K562 (cell line): ENCODE measurements at regions not wholly inside any gene's neighbourhood (a gene's known extent, or its start where the extent isn't known, plus 50 kb on each side); places are given as distances from the start of the nearest gene placed in this dataset.

Experiments used
- ATAC-seq: fragments of 200-7000 bp; cut with Tn5 transposase; 3 replicates; pipeline ENCODE4 v1.9.1; 2020; ENCODE audit warnings: moderate library complexity
- BruUV-seq: library from RNA; stranded (reverse); fragments of 400-500 nt; replicated peaks from 2 replicates; lab custom pipeline; 2021; lab: Mats Ljungman, UMichigan
- CTCF ChIA-PET: fragments of 300-600 bp; formaldehyde crosslinking; extraction: SDS; loops from one replicate; lab custom pipeline; 2021; ENCODE audit warnings: low intra/inter-chr PET ratio; lab: Yijun Ruan, JAX
- POLR2A ChIA-PET: fragments of 300-600, 350-650 bp; sonication (Branson Sonifier 250); formaldehyde crosslinking; extraction: SDS; loops from one replicate; lab custom pipeline; 2021; ENCODE audit warnings: antibody characterized with exemption, inconsistent platforms; lab: Yijun Ruan, JAX
- DNase-seq, 4 experiments: peaks; one replicate each; pipeline versions ENCODE4 v3.0.0 to v3.0.0-alpha.2; 2011 to 2018; ENCODE audit warnings: low spot score in 3 of 4, mixed read lengths in 3 of 4; ENCODE audit errors: extremely low read depth in 1 of 4
- FAIRE-seq: peaks from 2 replicates; lab custom pipeline; 2011; peaks lifted over from hg19 to GRCh38; lab: Jason Lieb, UNC
- H2AFZ ChIP-seq: 2 replicates; pipeline ENCODE4 v1.6.0; 2011; ENCODE audit warnings: low read depth, low read length, control low read depth, inconsistent platforms
- H3K27ac ChIP-seq: fragments of 200-600 bp; 3 replicates; pipeline ENCODE4 v1.8.0; 2011; ENCODE audit warnings: low read depth, mild to moderate bottlenecking, control low read depth, inconsistent platforms, low read length, moderate library complexity, mixed read lengths; ENCODE audit errors: extremely low read depth
- H3K27me3 ChIP-seq, 2 experiments: fragments of 300-600 bp in 1 of 2; 2 replicates in 1 of 2; 3 replicates in 1 of 2; pipeline versions ENCODE4 v1.6.0 to v1.8.0; 2011; ENCODE audit warnings: inconsistent platforms in 2 of 2, low read length in 2 of 2, mild to moderate bottlenecking in 1 of 2, mixed read lengths in 1 of 2, moderate library complexity in 1 of 2; ENCODE audit not compliant: control insufficient read depth in 2 of 2, insufficient read depth in 2 of 2
- H3K36me3 ChIP-seq: fragments of 300-600 bp; 3 replicates; pipeline ENCODE4 v1.8.0; 2011; ENCODE audit warnings: mild to moderate bottlenecking, low read length, inconsistent platforms; ENCODE audit not compliant: control insufficient read depth, insufficient read depth
- H3K4me1 ChIP-seq, 2 experiments: fragments of 200-600 bp in 1 of 2; replicated peaks in 1 of 2; 2 replicates in 1 of 2; 3 replicates in 1 of 2; pipeline versions ENCODE4 v1.5.1 to v1.8.0; 2011; ENCODE audit warnings: inconsistent platforms in 2 of 2, low read length in 2 of 2, mild to moderate bottlenecking in 1 of 2, mixed read lengths in 1 of 2, moderate library complexity in 1 of 2; ENCODE audit not compliant: control insufficient read depth in 2 of 2, insufficient read depth in 2 of 2
- H3K4me2 ChIP-seq: 2 replicates; pipeline ENCODE4 v1.6.1; 2011; ENCODE audit warnings: low read length, control low read depth, inconsistent platforms, mixed read lengths; ENCODE audit not compliant: insufficient read depth
- H3K4me3 ChIP-seq: fragments of 200-600 bp; sonication (generic), shearing (Covaris generic); 2 replicates; pipeline ENCODE4 v1.5.1; 2016; ENCODE audit warnings: control low read depth, inconsistent platforms
- H3K79me2 ChIP-seq: fragments of 200-600 bp; 3 replicates; pipeline ENCODE4 v1.8.0; 2011; ENCODE audit warnings: low read length, inconsistent platforms; ENCODE audit not compliant: control insufficient read depth, insufficient read depth
- H3K9ac ChIP-seq, 2 experiments: 2 replicates each; pipeline versions ENCODE4 v1.6.0 to v1.6.1; 2011; ENCODE audit warnings: low read depth in 2 of 2, low read length in 2 of 2, control low read depth in 1 of 2, inconsistent platforms in 1 of 2, mild to moderate bottlenecking in 1 of 2, mixed read lengths in 1 of 2; ENCODE audit not compliant: insufficient read depth in 1 of 2
- H3K9me1 ChIP-seq: one replicate; pipeline ENCODE4 v1.6.0; 2011; ENCODE audit warnings: inconsistent platforms, mild to moderate bottlenecking, low read length, moderate library complexity; ENCODE audit not compliant: control insufficient read depth, insufficient read depth
- H3K9me3 ChIP-seq: replicated peaks from 2 replicates; pipeline ENCODE4 v1.5.1; 2011; ENCODE audit warnings: low read depth, low read length, inconsistent platforms; ENCODE audit not compliant: control insufficient read depth, insufficient read depth
- H4K20me1 ChIP-seq: replicated peaks from 2 replicates; pipeline ENCODE4 v1.6.1; 2011; ENCODE audit warnings: low read length, inconsistent platforms, mixed read lengths; ENCODE audit not compliant: control insufficient read depth, insufficient read depth
- CBX3 ChIP-seq, 2 experiments: IDR thresholded peaks; 1 replicate in 1 of 2; 2 replicates in 1 of 2; pipeline ENCODE4 v1.6.1; 2012; ENCODE audit warnings: inconsistent platforms in 2 of 2, low read length in 2 of 2, borderline replicate concordance in 1 of 2, control low read depth in 1 of 2
- ELF1 ChIP-seq: fragments of 200-800 bp; sonication (Bioruptor generic); IDR thresholded peaks from 2 replicates; pipeline ENCODE4 v1.6.1; 2016; ENCODE audit warnings: missing genetic modification characterization, missing compliant biosample characterization
- ID3 ChIP-seq, 2 experiments: fragments of 250-450 bp in 1 of 2; fragments of 450-650 bp in 1 of 2; sonication (Bioruptor Pico) in 1 of 2; IDR thresholded peaks; 2 replicates each; pipeline versions ENCODE4 v1.6.1 to v1.8.0; 2016 to 2021; ENCODE audit warnings: mild to moderate bottlenecking in 2 of 2, moderate library complexity in 2 of 2, missing compliant biosample characterization in 1 of 2, missing genetic modification characterization in 1 of 2
- JUN ChIP-seq, 2 experiments: sonication (generic) in 1 of 2; formaldehyde crosslinking in 1 of 2; IDR thresholded peaks; 2 replicates each; pipeline versions ENCODE4 v1.6.1 to v1.8.0; 2012 to 2022; ENCODE audit warnings: borderline replicate concordance in 2 of 2, mild to moderate bottlenecking in 2 of 2, improper control_type of control experiment in 1 of 2, low read depth in 1 of 2, low read length in 1 of 2, missing genetic modification reagents in 1 of 2
- NCOA6 ChIP-seq: fragments of 450-650 bp; IDR thresholded peaks from 2 replicates; pipeline ENCODE4 v1.6.1; 2017; ENCODE audit warnings: mild to moderate bottlenecking
- PURB ChIP-seq: sonication (generic); formaldehyde crosslinking; IDR thresholded peaks from 2 replicates; pipeline ENCODE4 v1.9.0; 2021; ENCODE audit warnings: low read depth, mild to moderate bottlenecking, missing genetic modification reagents
- RBM14 ChIP-seq: fragments of 200-400 bp; formaldehyde crosslinking; IDR thresholded peaks from 2 replicates; pipeline ENCODE4 v1.6.1; 2018; ENCODE audit warnings: low read depth, mild to moderate bottlenecking, low read length, moderate library complexity, borderline replicate concordance; ENCODE audit not compliant: insufficient read depth
- SP1 ChIP-seq: sonication (generic); formaldehyde crosslinking; IDR thresholded peaks from 2 replicates; pipeline ENCODE4 v1.8.1; 2022; ENCODE audit warnings: mild to moderate bottlenecking, missing genetic modification reagents
- ZBED1 ChIP-seq: IDR thresholded peaks from 2 replicates; pipeline ENCODE4 v1.6.1; 2014
- ZKSCAN8 ChIP-seq: fragments of 200-800 bp; sonication (Bioruptor generic); IDR thresholded peaks from 2 replicates; pipeline ENCODE4 v1.6.1; 2016; ENCODE audit warnings: missing genetic modification characterization, missing compliant biosample characterization
- ZNF717 ChIP-seq: fragments of 250-450 bp; sonication (Bioruptor Pico); IDR thresholded peaks from 2 replicates; pipeline ENCODE4 v1.5.0; 2021
- WGBS: fragments of 100-300 bp; shearing (Covaris generic); methylation state at CpG from one replicate; pipeline ENCODE4 v1.1.6; 2016; ENCODE audit warnings: low coverage, mixed read lengths; ENCODE audit not compliant: insufficient coverage; ENCODE audit errors: missing lambda C conversion rate; 5-methylcytosine and 5-hydroxymethylcytosine counted together
- in situ Hi-C: fragments of 300-500 bp; cut with MboI; formaldehyde crosslinking; loops from 4 replicates; pipeline ENCODE4 v1.15.0; 2018; ENCODE audit warnings: inconsistent platforms, mixed read lengths
- intact Hi-C: fragments of 100-400 bp; cut with micrococcal nuclease; formaldehyde crosslinking; loops from 2 replicates; pipeline ENCODE4 v1.14.2; 2022
- TF ChIP-seq, protein P1 (sequence below), 3 experiments: fragments of 200-800 bp in 1 of 3; sonication (Bioruptor generic) in 1 of 3; sonication (generic) in 1 of 3; formaldehyde crosslinking in 1 of 3; IDR thresholded peaks; 2 replicates each; pipeline versions ENCODE4 v1.6.1 to v1.8.0; 2016 to 2022; ENCODE audit warnings: mild to moderate bottlenecking in 2 of 3, missing compliant biosample characterization in 2 of 3, missing genetic modification characterization in 2 of 3, missing genetic modification reagents in 1 of 3
- TF ChIP-seq, protein P2 (sequence below): fragments of 250-450 bp; sonication (Bioruptor Pico); IDR thresholded peaks from 2 replicates; pipeline ENCODE4 v1.8.0; 2022; ENCODE audit warnings: inconsistent platforms

GRCh38 chrX:63471004-63471403 lies 119.9 kb upstream of the SPIN4 start:
- ATAC-seq: no peak
- Histone ChIP-seq H3K9me3 (peaks cover 7% of the 10 kb centered on the region; the same call in 1 of the 2 replicates), H4K20me1 (no peaks in the 10 kb centered on the region), H3K4me3 (no peak overlapping the region), H3K4me2 (no peak overlapping the region), H3K27me3 (no peaks in the 10 kb centered on the region), H2AFZ (no peak overlapping the region), H3K36me3 (no peaks in the 10 kb centered on the region), H3K79me2 (no peaks in the 10 kb centered on the region), H3K4me1 (no peaks in the 10 kb centered on the region), H3K27ac (no peak overlapping the region), H3K9me1 (no peaks in the 10 kb centered on the region), H3K9ac (no peak overlapping the region)
- ChIA-PET CTCF (no interaction called here), POLR2A (no interaction called here)
- TF ChIP-seq SP1 (no peak), RBM14 (no peak), ZNF717 (CRISPR knock-in tag) (no peak), ELF1 (tag) (no peak)
- DNase-seq: no peak
- intact Hi-C loops: no loop called here
- in situ Hi-C loops: no loop called here
- no TSS peak for BruUV-seq
- no CpG with 5 or more reads among the region's 1 CpG for WGBS
- no peak for FAIRE-seq

DNA sequence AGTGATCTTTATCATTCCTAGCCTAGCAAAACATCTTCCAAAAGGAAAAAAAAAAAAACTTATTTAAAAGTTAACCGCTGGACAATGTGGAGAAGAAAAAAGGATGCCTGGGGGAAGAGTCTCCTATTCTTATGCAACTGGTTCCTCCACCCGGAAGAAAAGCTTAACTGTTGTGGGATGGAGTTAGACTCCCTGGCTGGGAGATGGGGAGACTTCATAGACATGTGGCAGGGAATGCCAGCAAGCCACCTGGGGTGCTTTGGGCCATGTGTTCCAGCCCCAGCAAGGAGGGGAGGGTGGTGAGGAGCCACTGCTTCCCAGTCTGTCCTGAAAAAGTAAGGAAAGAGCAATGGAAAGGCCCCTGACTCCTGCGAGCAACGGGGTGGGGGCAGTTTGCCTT lies 119.4 kb upstream of the SPIN4 start:
- H3K9me1 ChIP-seq: no peaks in the 10 kb centered on the region
- DNase-seq: no peak
- ChIA-PET CTCF (no interaction called here), POLR2A (no interaction called here)
- no peak overlapping the region for H3K4me2 ChIP-seq
- ATAC-seq: no peak
- H3K9ac ChIP-seq: no peak overlapping the region
- no peak overlapping the region for H2AFZ ChIP-seq
- BruUV-seq: no TSS peak
- no peak overlapping the region for H3K4me3 ChIP-seq
- H3K27me3 ChIP-seq: no peaks in the 10 kb centered on the region
- no peaks in the 10 kb centered on the region for H3K4me1 ChIP-seq
- no peak for FAIRE-seq
- H3K27ac ChIP-seq: no peak overlapping the region
- H3K9me3 ChIP-seq: peaks cover 7% of the 10 kb centered on the region; the same call in 1 of the 2 replicates
- in situ Hi-C loops: no loop called here
- no peaks in the 10 kb centered on the region for H3K36me3 ChIP-seq
- TF ChIP-seq JUN (IDR thresholded peaks at IDR 0.05; ENCODE audit: borderline replicate concordance, low read depth, low read length) (no peak), JUN (CRISPR knock-in tag; IDR thresholded peaks at IDR 0.05; ENCODE audit: borderline replicate concordance) (no peak), PURB (no peak), ID3 (CRISPR knock-in tag; IDR thresholded peaks at IDR 0.05) (no peak), ID3 (tag; IDR thresholded peaks at IDR 0.05) (no peak), NCOA6 (no peak), ZBED1 (no peak), ZKSCAN8 (CRISPR knock-in tag) (no peak), CBX3 (IDR thresholded peaks at IDR 0.05; ENCODE audit: borderline replicate concordance in 1 of 2, low read length in 2 of 2) (no peak)
- TF ChIP-seq, protein P1, sequence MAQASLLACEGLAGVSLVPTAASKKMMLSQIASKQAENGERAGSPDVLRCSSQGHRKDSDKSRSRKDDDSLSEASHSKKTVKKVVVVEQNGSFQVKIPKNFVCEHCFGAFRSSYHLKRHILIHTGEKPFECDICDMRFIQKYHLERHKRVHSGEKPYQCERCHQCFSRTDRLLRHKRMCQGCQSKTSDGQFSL (CRISPR knock-in tag; IDR thresholded peaks at IDR 0.05): no peak
- TF ChIP-seq, protein P1 (tag; IDR thresholded peaks at IDR 0.05): no peak
- TF ChIP-seq, protein P2, sequence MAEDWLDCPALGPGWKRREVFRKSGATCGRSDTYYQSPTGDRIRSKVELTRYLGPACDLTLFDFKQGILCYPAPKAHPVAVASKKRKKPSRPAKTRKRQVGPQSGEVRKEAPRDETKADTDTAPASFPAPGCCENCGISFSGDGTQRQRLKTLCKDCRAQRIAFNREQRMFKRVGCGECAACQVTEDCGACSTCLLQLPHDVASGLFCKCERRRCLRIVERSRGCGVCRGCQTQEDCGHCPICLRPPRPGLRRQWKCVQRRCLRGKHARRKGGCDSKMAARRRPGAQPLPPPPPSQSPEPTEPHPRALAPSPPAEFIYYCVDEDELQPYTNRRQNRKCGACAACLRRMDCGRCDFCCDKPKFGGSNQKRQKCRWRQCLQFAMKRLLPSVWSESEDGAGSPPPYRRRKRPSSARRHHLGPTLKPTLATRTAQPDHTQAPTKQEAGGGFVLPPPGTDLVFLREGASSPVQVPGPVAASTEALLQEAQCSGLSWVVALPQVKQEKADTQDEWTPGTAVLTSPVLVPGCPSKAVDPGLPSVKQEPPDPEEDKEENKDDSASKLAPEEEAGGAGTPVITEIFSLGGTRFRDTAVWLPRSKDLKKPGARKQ (CRISPR knock-in tag): no peak
- intact Hi-C loops: no loop called here
- 47% methylated on average over 4 of the region's 4 CpGs for WGBS
- no peaks in the 10 kb centered on the region for H3K79me2 ChIP-seq
- H4K20me1 ChIP-seq: no peaks in the 10 kb centered on the region
